NCI-H510A (cell line): ENCODE measurements at regions not wholly inside any gene's neighbourhood (a gene's known extent, or its start where the extent isn't known, plus 50 kb on each side); places are given as distances from the start of the nearest gene placed in this dataset.
A peak's percentile ranks its signal among the peaks of the same experiment; 100 is the strongest.
"Not testable (repeated sequence)": the region's sequence is repeated elsewhere in the genome, so short reads cannot be mapped to it uniquely, and the experiment has no call there.

Source experiments
- DNase-seq: peaks from one replicate; lab custom pipeline; 2025; lab: John Stamatoyannopoulos, UW

- not testable (repeated sequence) for DNase-seq
These were observed 171.8 kb downstream of the NPIPB11 start for GRCh38 chr16:29234536-29235275.

DNA sequence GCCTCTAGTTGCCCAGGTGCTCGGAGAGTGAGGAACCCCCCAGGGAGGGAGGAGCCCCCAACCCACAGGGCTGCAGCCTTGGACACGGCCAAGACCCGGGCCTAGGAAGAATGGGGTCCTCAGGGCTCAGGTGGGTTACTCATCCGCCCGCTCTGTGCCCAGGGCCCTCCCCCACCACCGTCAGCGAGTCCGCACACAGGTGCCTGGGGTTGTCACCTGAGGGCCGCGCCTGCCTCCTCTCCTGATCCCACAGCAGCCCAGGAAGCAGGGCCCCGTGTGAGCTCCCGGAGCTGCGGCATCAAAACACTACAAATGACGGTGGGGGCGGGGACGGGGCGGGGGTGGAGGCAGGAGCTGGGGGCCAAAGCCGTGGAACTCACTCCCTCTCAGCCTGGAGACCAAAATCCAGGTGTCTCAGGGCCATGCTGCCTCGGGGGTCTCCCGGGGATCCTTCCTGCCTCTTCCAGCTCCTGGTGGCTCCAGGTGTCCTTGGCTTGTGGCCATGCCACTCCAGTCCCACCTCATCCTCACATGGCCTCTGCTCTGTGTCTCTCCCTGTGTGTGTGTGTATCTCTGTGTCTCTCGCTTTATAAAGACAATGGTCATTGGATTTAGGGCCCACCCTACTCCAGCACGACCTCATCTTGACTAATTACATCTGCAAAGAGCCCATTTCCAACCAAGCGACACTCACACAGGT lies 172.7 kb downstream of the NPIPB11 start:
- not testable (repeated sequence) for DNase-seq

DNA sequence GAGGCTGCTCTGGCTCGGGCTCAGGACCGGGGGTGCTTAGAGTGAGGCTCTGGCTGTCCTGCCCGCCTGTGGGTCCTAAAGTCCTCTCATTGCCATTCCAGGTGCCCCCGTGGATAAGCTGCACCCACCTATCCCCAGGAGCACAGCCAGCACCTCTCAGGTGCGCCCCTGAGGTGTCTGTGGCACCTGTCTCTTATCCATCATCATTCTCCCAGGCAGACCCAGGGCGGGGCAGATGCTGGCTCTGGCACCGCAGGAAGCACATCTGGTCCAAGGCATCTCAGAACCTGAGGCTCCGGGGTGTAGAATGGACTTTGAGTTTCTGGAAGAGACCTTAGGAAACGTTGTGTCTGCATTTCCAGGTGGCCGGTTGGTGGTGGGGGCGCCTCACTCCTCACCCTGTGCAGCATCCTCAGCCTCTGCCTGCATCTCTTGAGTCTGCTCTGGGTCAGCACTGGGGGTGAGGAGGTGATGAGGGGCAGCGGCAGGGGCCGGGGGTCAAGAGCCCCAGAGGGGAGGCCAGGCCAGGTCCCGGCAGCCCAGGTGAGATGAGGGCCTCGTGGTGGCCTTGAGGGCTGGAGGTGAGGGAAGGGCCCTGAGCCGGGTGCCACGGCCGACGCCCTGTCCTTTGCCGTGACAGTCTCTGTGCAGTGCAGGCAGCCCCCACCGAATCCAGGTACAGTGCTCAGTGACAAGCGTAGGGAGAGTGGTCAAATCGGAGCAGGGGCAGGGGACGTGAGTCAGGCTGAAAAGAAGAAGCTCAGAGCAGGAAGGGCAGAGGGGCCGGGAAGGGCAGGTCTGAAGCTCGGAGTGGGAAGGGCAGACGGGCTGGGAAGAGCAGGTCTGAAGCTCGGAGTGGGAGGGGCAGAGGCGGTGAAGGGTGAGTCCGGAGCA lies 173.5 kb downstream of the NPIPB11 start:
- DNase-seq, result no peak

GRCh38 chr16:29232160-29232705 lies 174.3 kb downstream of the NPIPB11 start:
- not testable (repeated sequence) for DNase-seq

- DNase-seq, result no peak
These were observed 175.3 kb downstream of the NPIPB11 start for GRCh38 chr16:29231244-29231643.

DNA sequence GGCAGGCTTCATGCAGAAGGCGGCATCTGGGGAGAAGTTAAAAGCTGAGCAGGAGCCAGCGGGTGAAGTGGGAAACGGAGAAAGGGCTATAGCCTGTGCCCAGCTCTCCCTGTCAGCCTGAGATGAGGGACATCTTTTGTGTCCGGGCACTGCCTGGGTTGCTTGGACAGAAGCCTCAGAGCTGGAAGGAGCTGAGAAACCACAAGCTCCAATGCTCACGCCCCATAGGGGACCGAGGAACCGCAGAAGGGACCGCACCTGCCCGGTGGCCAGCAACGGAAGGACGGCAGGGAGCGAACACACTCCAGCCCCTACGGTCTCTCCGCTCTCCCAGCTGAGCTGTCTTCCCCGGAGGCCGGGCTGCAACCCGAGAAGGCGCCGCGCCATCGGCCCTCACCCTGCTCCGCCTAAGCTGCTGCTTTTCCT lies 175.8 kb downstream of the NPIPB11 start:
- peak; percentile 43 for DNase-seq

- DNase-seq, result not testable (repeated sequence)
These were observed 176.4 kb downstream of the NPIPB11 start for GRCh38 chr16:29230006-29230668.

DNA sequence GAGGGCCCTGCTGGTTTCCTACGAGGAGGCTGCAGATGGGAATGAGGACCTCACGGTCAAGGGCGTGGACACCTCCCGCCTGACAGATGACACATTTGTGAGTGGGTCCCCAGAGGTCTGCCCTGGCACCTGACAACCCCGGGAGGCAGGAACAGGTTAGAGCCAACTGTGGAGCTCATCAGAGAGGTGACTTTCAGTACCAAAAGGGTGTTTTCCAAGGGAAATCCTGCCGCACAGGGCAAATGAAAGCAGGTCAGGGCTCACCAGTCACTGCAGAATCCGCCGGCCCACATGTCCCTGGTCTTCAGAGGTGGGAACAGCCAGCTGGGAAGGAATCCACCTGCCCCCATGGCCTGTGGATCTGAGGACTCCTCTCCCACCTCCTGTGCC lies 176.9 kb downstream of the NPIPB11 start:
- not testable (repeated sequence) for DNase-seq

DNA sequence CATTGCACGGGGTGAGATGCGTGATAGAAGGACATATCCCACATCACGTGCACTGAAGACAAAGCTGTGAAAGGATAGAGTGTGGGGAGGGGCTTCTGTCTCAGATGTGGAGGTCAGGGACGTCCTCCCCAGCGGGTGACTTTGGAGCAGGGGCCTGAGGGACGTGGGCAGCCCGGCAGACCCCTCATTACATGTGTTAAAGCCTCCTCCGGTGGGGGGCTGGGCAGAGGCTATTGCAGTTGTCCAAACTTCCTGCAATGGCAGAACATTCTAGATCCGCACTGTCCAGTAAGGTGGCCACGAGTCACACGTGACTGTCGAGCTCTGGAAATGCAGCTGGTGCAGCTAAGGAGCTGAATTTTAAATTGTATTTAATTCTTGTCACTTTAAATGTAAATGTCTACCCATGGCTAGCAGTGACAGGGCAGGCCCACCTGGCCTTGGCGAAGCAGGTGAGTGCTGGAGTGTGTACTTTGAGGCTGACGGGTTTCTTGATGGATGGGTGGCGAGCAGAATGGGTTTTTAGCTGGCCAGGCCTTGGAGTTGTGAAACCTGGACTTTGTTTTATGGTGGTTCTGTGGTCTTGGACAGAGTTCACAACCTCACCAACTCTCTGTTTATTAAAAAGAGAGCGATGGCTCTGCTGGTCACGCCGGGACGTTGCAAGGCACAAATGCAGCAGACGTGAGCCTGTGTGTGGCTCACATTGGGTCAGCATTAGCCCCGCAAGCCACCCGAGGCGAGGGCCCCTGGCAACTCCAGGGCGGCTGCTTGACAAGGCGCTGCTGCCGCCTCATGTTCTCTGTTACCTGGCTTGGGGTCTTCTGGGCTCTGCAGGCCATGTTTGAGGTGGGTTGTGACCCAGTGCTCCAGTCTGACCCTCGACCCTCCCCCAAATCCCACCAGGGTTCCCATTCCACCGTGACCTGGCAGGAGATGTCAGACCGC lies 177.6 kb downstream of the NPIPB11 start:
- not testable (repeated sequence) for DNase-seq

- DNase-seq, result peak; percentile 21
These were observed 178.5 kb downstream of the NPIPB11 start for GRCh38 chr16:29227751-29228663.

GRCh38 chr16:29226782-29227181 lies 179.7 kb downstream of the NPIPB11 start:
- DNase-seq, result no peak

DNA sequence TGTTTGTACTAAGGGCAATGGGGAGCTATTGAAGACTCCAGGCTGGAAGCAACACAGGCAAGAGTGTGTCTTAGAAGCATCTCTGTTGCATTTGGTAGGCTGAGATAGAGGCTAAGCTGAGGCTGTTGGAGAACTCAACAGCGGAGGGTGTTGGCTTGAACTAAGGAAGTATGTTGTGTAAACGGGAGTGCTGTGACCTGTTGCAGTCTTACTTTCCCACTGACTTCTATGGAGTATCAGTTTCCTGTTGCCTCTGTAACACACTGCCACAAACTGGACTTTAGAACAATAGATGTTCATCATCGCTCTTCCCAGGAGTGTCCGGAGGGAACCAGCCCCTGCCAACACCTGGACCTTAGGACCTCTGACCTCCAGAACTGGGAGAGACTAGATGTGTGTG lies 181.8 kb downstream of the NPIPB11 start:
- DNase-seq, result not testable (repeated sequence)

DNA sequence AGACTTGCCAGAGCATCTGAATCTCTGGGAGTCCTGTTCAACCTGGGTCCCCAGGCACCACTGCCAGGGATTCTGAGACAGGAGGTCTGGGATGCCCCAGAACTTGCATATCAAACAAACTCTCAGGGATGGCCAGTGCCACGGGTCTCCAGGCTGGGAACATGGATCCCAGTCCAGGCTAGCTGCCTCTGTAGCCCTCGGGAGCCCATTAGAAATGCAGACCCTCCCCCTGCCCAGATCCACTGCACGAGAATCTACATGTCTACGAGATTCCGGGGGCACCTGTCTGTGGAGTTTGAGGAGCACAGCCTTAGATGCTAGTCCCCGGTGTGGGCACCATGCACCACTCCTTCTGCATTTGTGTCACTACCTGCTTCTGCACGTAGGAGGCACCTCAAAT lies 183.9 kb downstream of the NPIPB11 start:
- DNase-seq, result not testable (repeated sequence)

DNA sequence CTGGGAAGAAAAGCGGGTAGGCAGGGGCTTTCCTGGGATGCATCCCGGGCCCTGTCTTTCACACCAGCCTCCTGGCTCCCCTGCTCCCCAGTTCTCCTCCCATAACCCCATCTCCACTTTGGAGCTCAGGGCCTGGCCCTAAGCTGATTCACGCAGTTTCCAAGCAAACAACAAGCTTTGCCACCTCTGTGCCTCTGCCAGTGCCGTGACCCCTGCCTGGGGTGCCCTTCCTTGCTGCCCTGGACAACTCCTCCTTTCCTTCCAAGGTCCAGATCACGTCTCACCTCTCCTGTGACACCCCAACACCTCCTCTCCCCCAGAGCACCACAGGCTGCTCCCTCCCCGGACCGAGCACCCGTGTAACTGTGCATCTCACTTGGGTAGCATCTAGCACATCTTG lies 184.5 kb downstream of the NPIPB11 start:
- DNase-seq, result not testable (repeated sequence)

DNA sequence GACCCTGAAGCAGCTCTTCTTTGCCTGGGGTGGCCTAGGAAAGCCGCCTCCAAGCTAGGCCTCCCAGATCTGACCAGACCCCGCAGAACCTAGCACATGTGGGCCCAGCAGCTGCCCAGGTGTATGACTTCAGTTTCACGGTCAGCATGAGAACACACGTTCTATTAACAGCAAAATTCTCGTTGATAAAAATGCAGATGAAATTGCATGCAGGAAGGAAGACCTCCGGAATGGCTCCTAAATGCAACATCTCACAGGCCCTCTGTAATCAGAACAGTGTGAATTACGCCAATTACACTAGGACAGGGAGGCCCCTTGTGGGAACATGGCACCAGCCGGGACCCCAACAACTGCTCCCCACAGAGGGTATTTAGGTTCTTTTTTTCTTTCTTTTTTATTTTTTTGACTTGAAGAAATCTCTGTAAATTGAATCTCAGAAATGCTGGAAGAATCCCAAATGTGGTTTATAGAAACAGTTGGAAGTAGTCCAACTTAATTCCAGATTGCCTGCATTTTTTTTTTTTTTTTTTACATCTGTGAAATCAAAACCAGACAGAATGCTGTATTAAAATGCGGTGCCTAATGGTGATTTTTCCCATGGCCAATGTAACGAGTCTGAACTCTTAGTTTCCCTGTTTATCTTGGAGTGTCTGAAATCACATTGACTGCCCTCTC lies 185.1 kb downstream of the NPIPB11 start:
- not testable (repeated sequence) for DNase-seq

DNA sequence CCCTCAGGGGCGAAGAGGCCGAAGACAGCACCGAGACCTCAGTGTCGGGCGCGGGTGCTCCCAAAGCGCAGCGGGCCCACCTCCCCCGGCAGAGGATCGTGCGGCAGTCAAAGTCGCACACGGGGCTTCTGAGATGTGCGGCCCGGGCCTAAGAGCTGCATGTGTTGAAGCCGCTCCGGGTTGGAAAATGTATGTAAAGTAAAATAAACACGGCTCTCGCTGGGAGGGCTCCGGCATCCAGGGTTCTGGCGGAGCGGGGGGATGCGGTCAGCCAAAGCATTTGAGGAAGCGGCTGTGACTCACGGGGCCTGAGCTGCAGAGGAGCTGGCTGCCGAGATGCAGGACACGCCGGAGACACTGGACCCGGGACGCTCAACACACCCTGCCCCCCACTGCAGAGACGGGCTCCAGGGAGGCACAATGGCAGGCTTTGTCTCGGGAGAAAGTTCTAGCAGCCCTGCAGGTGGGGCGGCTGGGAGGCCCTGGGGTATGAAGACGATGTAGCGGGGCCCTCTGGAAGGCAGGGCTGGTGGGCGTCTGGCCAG lies 185.8 kb downstream of the NPIPB11 start:
- not testable (repeated sequence) for DNase-seq

DNA sequence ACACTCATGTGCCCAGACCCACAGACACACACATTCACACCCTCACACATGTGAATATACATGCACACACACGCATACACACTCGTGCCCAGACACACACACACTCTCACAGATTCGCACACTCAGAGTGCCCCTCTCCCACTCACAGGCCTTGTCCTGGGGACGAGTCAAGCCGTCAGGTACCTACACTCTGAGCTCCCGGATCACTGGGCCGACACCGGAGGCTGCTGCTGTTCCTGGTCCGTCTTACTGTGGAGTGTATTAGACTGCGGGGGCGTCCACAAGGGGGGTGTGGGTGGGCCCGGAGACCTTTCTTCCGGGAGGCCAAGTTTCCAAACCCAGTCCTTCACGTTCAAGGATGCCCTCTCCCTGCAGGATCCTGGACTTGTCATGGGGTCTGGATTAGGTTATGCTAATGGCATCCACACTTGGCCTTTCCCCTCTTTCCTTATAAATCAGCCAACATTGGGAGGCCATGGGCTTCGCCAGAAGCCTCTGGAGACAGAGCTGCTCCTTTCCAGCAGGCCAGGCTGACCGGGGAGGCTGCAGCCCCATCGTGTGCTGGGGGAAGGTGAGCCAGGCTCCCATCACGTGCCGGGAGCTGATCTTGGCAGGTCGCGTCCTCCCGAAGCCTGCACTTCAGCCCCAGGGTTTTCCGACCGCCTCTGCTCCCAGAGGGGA lies 186.4 kb downstream of the NPIPB11 start:
- not testable (repeated sequence) for DNase-seq

DNA sequence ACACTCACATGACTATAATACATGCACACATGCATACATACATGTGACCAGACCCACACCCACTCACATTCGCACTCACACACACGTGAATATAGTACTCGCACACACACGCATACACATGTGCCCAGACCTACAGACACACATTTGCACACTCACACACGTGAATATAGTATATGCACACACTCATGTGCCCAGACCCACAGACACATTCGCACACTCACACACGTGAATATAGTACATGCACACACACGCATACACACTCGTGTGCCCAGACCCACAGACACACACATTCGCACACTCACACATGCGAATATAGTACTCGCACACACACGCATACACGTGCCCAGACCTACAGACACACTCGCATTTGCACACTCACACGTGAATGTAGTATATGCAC lies 186.9 kb downstream of the NPIPB11 start:
- DNase-seq, result not testable (repeated sequence)
